Endothelial cell (in vitro differentiated cells): ENCODE measurements at regions not wholly inside any gene's neighbourhood (a gene's known extent, or its start where the extent isn't known, plus 50 kb on each side); places are given as distances from the start of the nearest gene placed in this dataset.

Source experiments
- DNase-seq: peaks from one replicate; pipeline ENCODE4 v3.0.0; 2021; ENCODE audit warnings: low spot score
- H3K27ac Mint-ChIP-seq: one replicate; pipeline ENCODE4 v1.8.0; 2021; ENCODE audit warnings: mixed read lengths, inconsistent platforms; ENCODE audit not compliant: unreplicated experiment
- H3K27me3 Mint-ChIP-seq: one replicate; pipeline ENCODE4 v1.8.0; 2021; ENCODE audit warnings: mild to moderate bottlenecking, moderate library complexity, mixed read lengths, inconsistent platforms; ENCODE audit not compliant: unreplicated experiment
- H3K36me3 Mint-ChIP-seq: one replicate; pipeline ENCODE4 v1.8.0; 2021; ENCODE audit warnings: mild to moderate bottlenecking, low read depth, mixed read lengths, inconsistent platforms; ENCODE audit not compliant: unreplicated experiment
- H3K4me1 Mint-ChIP-seq: one replicate; pipeline ENCODE4 v1.8.0; 2021; ENCODE audit warnings: mild to moderate bottlenecking, mixed read lengths, inconsistent platforms; ENCODE audit not compliant: unreplicated experiment
- H3K4me3 Mint-ChIP-seq: one replicate; pipeline ENCODE4 v1.8.0; 2021; ENCODE audit warnings: mild to moderate bottlenecking, mixed read lengths, inconsistent platforms; ENCODE audit not compliant: unreplicated experiment
- H3K9me3 Mint-ChIP-seq: one replicate; pipeline ENCODE4 v1.8.0; 2021; ENCODE audit warnings: mixed read lengths, inconsistent platforms; ENCODE audit not compliant: unreplicated experiment
- CTCF ChIP-seq: fragments of 200-600 bp; sonication (generic); IDR thresholded peaks from one replicate; pipeline ENCODE4 v1.5.0; 2021; ENCODE audit warnings: antibody characterized with exemption; ENCODE audit not compliant: unreplicated experiment

- no peak overlapping the region for H3K27ac Mint-ChIP-seq
- H3K36me3 Mint-ChIP-seq: no peaks in the 10 kb centered on the region
- peaks cover 5% of the 10 kb centered on the region for H3K27me3 Mint-ChIP-seq
- H3K4me1 Mint-ChIP-seq: peaks cover 5% of the 10 kb centered on the region
- no peak for TF ChIP-seq CTCF
- H3K9me3 Mint-ChIP-seq: no peaks in the 10 kb centered on the region
- no peak overlapping the region for H3K4me3 Mint-ChIP-seq
- no peak for DNase-seq
Observed at GRCh38 chr2:128803222-128803621, 484.6 kb upstream of the HS6ST1 start.

GRCh38 chr2:128805237-128805636 is 486.6 kb upstream of the HS6ST1 start:
- no peak for DNase-seq
- Mint-ChIP-seq H3K4me1 (no peaks in the 10 kb centered on the region), H3K27me3 (peaks cover 3% of the 10 kb centered on the region), H3K9me3 (no peaks in the 10 kb centered on the region), H3K36me3 (no peaks in the 10 kb centered on the region), H3K27ac (no peak overlapping the region), H3K4me3 (no peak overlapping the region)
- no peak for TF ChIP-seq CTCF

- H3K27ac Mint-ChIP-seq: no peak overlapping the region
- H3K9me3 Mint-ChIP-seq: no peaks in the 10 kb centered on the region
- TF ChIP-seq CTCF: no peak
- peaks cover 2% of the 10 kb centered on the region for H3K27me3 Mint-ChIP-seq
- no peak for DNase-seq
- no peak overlapping the region for H3K4me3 Mint-ChIP-seq
- H3K4me1 Mint-ChIP-seq: no peaks in the 10 kb centered on the region
- no peaks in the 10 kb centered on the region for H3K36me3 Mint-ChIP-seq
Observed at GRCh38 chr2:128805918-128806317, 487.2 kb upstream of the HS6ST1 start.

- no peak for TF ChIP-seq CTCF
- DNase-seq: no peak
- Mint-ChIP-seq H3K4me1 (no peaks in the 10 kb centered on the region), H3K27me3 (no peaks in the 10 kb centered on the region), H3K27ac (no peak overlapping the region), H3K4me3 (no peak overlapping the region), H3K36me3 (no peaks in the 10 kb centered on the region), H3K9me3 (no peaks in the 10 kb centered on the region)
Observed at GRCh38 chr2:128807317-128807716, 488.6 kb upstream of the HS6ST1 start.

GRCh38 chr2:128808462-128809258 is 490.0 kb upstream of the HS6ST1 start:
- Mint-ChIP-seq H3K9me3 (no peaks in the 10 kb centered on the region), H3K4me1 (no peaks in the 10 kb centered on the region)

More at GRCh38 chr2:128808462-128809258, 490.0 kb upstream of the HS6ST1 start:
- TF ChIP-seq CTCF: no peak
- Mint-ChIP-seq H3K27ac (no peak overlapping the region), H3K4me3 (no peak overlapping the region), H3K36me3 (no peaks in the 10 kb centered on the region), H3K27me3 (peaks cover 2% of the 10 kb centered on the region)
- DNase-seq: no peak
